ENCODE measurements at regions not wholly inside any gene's neighbourhood (a gene's known extent, or its start where the extent isn't known, plus 50 kb on each side); places are given as distances from the start of the nearest gene placed in this dataset.

- DNase-seq: no peak
Observed at GRCh38 chr18:73961804-73962203, 185.8 kb downstream of the FBXO15 start.

GRCh38 chr18:73959352-73959751 lies 188.3 kb downstream of the FBXO15 start:
- DNase-seq: no peak

- DNase-seq: no peak
Observed at GRCh38 chr18:73954268-73954667, 193.4 kb downstream of the FBXO15 start.

DNA sequence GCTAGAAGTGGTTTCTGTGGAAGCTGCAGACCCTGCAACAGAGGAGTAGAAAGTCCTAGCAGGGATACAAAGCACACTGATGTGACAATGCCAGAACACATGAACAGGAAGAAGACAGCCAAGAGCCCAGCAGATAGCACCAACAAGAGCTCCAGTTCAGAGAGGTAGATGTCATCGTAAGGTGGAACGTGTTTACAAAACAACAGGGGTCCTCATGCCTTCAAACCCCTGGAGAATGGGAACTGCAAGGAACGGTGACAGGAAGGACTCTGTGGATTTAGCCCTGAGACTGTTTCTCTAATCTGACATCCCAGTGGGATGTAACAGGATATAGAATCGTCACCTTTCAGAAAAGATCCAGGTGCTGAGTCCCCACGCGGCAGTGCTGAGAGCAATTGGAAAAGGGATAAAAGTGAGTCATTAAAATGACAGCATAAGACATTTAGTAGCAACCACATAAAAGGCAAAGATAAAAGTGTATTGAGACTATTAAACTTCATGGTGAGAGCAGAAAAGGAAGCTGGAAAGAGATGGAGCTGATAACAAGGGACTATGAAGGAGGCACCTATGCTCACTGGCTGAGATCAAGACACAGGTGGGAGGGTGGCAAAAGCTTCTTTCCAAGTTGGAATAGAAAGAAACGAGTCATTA lies 195.2 kb downstream of the FBXO15 start:
- DNase-seq: no peak

GRCh38 chr18:73950116-73950700 lies 197.4 kb downstream of the FBXO15 start:
- no peak for DNase-seq

GRCh38 chr18:73948497-73948896 lies 199.1 kb downstream of the FBXO15 start:
- DNase-seq: no peak

- no peak for DNase-seq
Observed at GRCh38 chr18:73948084-73948483, 199.6 kb downstream of the FBXO15 start.

DNA sequence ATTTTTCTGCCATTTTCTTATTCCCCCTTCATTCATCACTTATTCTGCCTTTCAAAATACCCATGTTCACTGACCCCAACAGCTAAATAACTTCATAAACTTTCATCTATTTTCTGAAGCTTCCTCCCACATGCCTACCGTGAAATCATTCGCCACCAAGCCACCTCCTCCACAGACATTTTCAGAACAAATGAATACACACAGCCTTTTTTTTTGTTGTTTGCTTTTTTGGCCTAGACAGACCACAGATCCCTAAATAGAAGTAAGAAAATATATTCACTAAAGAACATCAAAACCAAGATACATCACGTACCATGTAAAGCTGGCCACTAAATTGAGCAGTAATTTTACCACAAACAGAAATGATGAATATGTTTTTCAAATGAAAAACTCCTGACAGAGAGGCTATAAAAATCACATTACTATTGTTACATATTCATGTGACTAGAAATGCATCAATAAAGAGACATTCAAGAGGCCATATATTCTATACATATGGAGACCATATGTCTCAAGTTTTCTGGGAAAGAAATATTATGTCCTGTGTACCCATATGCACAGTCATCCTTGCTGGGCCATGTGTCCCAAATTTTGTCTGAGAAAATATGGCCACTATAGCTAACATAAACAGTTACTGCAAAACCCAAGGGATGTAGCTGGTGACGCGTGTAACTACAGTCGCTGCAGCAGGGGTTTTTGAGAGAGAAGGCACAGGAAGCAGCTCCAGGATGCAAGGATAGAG lies 200.3 kb downstream of the FBXO15 start:
- no peak for DNase-seq

DNA sequence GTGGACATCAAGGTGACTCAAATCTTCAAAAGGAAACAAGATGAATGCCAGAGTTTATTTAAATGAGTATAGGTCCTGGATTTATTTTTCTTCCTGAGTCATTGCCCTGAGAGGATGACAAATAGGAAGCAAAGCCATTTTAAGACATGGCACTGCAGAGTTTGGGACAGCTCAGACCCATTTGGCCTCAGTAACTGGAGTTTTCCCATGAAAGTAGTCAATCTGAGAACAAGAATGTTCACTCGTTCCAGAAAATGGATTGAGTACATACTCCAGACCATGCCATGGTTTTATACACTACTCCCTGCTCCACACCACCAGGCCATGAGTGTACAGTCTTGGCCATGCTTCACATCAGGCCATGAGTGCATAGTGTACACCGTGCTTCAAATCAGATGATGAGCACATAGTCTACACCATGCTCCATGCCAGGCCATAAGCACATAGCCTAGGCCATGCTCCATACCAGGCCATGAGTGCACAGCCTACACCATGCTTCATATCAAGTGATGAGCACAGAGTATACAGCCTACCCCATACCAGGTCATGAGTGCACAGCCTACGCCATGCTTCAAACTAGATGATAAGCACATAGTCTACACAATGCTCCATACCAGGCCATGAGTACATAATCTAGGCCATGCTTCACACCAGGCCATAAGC lies 202.4 kb downstream of the FBXO15 start:
- DNase-seq: no peak

DNA sequence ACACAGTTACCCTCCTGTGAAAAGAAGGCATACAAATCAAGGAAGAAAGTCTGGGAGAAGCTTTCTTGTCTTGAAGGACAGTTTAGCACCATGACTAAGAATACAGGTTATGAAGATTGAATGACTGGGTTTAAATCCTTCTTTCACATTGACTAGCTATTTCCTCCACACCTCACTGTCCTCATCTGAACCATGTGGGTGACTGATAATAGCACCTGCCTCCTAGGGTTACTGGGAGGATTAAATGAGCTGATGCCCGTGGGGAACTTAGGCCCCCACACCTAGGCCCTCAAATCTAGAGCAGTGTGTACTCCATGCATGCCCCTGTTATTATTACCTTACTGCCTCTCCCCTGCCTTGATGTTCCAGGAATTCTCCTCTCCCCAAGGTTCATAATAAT lies 202.9 kb downstream of the FBXO15 start:
- no peak for DNase-seq

- no peak for DNase-seq
Observed at GRCh38 chr18:73943763-73944162, 203.9 kb downstream of the FBXO15 start.

GRCh38 chr18:73942956-73943355 lies 204.7 kb downstream of the FBXO15 start:
- no peak for DNase-seq

- DNase-seq: no peak
Observed at GRCh38 chr18:73942081-73942625, 205.5 kb downstream of the FBXO15 start.

DNA sequence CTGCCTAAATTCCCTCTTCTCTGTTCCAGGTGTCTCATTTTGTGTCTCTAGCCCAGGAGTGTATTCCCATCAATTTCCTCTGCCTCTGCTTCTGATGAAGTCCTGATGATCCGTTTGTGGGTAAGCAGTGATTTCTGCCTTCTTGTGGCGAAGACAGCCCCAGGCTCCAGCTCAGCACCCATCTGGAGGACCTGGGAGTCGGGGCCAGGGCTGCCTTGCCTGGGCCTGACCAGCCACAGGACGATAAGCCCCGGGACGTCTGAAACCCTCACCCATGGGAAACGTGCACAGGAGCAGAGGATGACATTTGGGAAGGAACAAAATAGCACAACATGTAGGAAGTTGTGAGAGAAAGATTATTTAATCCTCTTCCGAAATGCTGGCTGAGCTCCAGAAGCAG lies 206.9 kb downstream of the FBXO15 start:
- no peak for DNase-seq

DNA sequence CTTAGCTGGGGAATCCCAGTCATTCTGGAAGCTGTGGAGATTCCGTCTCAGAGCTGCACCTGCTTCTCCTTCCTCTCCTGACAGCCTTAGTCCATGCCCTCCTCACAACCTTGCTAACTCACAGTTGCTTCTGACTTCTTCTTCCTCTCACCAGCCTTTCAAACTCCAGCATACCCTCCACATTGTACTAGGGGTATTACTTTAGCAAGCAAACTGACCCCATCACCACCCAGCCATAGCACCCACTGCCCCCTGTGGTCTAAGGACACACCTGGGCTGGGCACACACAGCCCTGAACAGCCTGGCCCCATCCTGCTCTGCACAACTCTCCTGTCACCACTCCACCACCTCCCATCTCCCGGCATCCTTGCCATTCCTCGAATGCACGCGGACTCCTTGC lies 208.2 kb downstream of the FBXO15 start:
- DNase-seq: no peak

DNA sequence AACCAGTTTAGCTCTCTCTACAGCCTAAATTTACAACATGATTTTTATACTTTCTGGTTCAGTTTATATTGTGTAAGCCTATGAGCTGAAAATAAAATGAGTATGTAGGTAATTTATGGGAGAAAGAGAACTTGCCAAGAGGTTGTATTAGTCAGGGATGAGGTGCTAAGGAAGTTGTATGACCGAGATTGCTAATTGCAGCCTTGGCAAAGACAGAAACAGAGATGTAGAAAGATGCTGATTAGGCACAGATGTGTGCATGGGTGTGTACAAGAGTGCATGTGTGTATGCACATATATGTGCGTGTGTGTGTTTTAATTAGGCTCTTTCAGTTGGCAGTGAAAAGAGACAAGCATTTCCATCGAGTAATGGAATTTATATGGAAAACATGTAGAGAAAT lies 213.9 kb downstream of the FBXO15 start:
- DNase-seq: no peak

DNA sequence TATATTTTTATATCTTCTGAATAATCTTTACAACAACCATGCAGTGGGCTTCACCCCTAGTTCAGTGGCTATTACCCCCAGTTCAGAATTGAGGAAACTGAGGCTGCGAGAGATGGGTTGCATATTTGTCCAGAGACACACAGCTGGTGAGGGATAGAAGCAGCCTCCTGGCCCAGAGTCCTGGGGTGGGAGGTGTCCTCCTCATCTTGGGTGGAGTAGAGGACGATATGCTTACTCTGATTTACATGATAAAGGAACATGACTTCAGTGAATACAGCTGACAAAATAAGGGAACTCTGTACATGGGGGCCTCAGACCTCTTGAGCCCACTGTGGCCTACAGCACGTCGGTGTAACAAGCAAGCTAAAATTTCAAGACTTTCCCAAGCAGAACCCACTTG lies 214.7 kb downstream of the FBXO15 start:
- no peak for DNase-seq

DNA sequence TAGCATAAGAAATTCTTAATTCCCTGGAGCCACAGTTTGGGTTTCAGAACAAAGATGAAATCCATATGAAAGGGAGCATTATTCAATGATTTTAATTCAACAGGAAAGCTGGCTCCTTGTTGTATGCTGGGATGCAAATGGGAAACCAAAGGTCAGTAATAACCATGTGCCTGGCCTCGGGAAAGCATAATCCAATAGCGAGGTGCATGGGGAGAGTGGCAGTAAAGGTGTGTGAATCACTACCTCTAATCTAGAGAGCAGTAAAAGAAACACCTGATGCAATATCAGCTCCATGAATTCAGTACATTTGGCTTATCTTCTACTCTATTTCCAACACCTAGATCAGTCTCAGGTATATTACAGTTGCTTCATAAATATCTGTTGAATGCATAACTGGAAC lies 220.1 kb downstream of the FBXO15 start:
- DNase-seq: no peak

- DNase-seq: no peak
Observed at GRCh38 chr18:73924836-73925235, 222.8 kb downstream of the FBXO15 start.

GRCh38 chr18:73924307-73924706 lies 223.3 kb downstream of the FBXO15 start:
- no peak for DNase-seq

DNA sequence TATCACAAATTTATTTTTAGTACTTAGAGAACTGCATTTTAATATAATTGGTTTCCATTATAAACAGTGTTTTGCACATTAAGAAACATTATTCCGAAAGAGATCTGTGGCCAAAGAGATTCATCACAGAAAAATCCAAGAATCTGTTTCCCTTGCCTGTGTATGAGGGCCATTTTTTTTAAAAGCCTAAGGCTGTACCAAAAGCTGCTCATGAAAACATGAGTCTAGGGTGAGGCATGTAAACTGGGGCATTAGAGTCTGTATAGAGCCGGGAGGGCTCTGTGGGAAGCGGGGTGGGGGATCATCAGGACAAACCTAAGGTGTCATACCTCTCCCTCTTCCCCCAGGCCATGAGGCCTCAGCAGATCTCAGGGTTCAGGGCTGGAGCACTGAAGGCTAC lies 223.8 kb downstream of the FBXO15 start:
- DNase-seq: no peak

GRCh38 chr18:73920033-73920432 lies 227.6 kb downstream of the FBXO15 start:
- DNase-seq: no peak

DNA sequence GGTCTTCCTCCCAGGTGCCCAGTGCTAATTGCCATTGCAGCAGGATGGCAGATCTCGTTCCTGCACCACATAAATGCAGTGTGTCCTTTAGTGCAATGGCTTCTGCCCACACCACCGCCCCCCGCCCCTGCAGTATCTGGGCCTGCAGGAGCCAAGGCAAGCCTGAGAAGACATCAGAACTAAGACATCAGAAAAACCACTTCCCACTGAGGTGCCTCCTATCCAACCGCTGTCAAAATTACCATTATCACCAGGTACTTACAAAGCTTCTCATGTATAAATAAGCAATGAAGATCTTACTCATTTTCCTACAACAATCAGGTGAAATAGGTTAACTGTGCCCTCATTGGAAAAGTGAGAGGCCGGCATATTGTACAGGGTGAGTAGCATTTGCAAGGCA lies 228.8 kb downstream of the FBXO15 start:
- DNase-seq: no peak

GRCh38 chr18:73917046-73917445 lies 230.6 kb downstream of the FBXO15 start:
- no peak for DNase-seq

All from stimulated activated CD8-positive, alpha-beta memory T cell treated with anti-CD3 and anti-CD28 coated beads, Interleukin-4, amount 100 ng/mL, for 48 hours (primary cell).